ENCODE measurements at regions not wholly inside any gene's neighbourhood (a gene's known extent, or its start where the extent isn't known, plus 50 kb on each side); places are given as distances from the start of the nearest gene placed in this dataset.
"Not testable (repeated sequence)": the region's sequence is repeated elsewhere in the genome, so short reads cannot be mapped to it uniquely, and the experiment has no call there.

DNA sequence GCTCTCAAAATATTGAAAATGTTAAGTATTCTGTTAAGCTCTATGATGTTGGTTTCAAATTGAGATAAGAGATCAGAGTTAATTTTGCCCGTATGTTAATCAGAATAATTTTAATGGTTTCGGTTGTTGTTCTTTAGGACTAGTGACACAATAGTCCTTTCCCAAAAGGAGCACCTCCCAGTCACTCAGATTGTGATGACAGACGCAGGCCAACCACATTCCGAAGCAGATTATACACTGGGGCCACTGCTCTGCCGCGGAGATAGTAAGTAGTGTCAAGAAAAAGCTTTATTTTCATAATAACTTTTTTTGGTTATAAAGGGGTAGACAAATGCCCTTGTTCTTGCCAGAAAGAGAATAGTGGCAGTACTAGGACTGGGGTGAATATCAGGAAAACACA is 265.5 kb upstream of the SPATA31A3 start:
- TF ChIP-seq CTCF, POLR2A (IDR thresholded peaks at IDR 0.05): not testable (repeated sequence)

Data from Peyer's patch (tissue), 4 donors.